HCT116 (cell line): ENCODE measurements at regions not wholly inside any gene's neighbourhood (a gene's known extent, or its start where the extent isn't known, plus 50 kb on each side); places are given as distances from the start of the nearest gene placed in this dataset.

ENCODE experiments used
- ATAC-seq: fragments of 200-7000 bp; cut with Tn5 transposase; 2 replicates; pipeline ENCODE4 v1.9.1; 2020; ENCODE audit warnings: mild to moderate bottlenecking, moderate library complexity
- BruUV-seq: library from RNA; stranded (reverse); fragments of 400-500 nt; replicated peaks from 2 replicates; lab custom pipeline; 2021; lab: Mats Ljungman, UMichigan
- CTCF ChIA-PET: fragments of 300-600 bp; sonication (Branson Sonifier 250); formaldehyde crosslinking; loops from one replicate; lab custom pipeline; 2021; ENCODE audit warnings: antibody characterized with exemption; lab: Charles Lee
- POLR2A ChIA-PET: fragments of 300-600, 350-600 bp; sonication (Branson Sonifier 250); formaldehyde crosslinking; loops from one replicate; lab custom pipeline; 2021; ENCODE audit warnings: antibody characterized with exemption; lab: Charles Lee
- RAD21 ChIA-PET, 2 experiments: fragments of 300-600 bp; sonication (Branson Sonifier 250); formaldehyde crosslinking; loops; one replicate each; lab custom pipeline; 2023; ENCODE audit warnings: low total read pairs in 2 of 2; ENCODE audit not compliant: uncharacterized antibody in 2 of 2, unreplicated experiment in 2 of 2, low non-redundant PET in 1 of 2; lab: Charles Lee
- DNase-seq: peaks from one replicate; pipeline ENCODE4 v3.0.0-alpha.2; 2010; ENCODE audit warnings: low read depth, low spot score
- H2AFZ ChIP-seq: fragments of 200-600 bp; shearing (Covaris generic), sonication (generic); 2 replicates; pipeline ENCODE4 v1.6.1; 2017; ENCODE audit warnings: low read depth, mixed run types, mixed read lengths, antibody characterized with exemption, low read length; ENCODE audit not compliant: poor library complexity, severe bottlenecking
- H3K27ac ChIP-seq: 2 replicates; pipeline ENCODE4 v1.5.1; 2012; ENCODE audit warnings: low read depth, low read length
- H3K27me3 ChIP-seq: fragments of 200-600 bp; sonication (generic); 2 replicates; pipeline ENCODE4 v1.6.1; 2016; ENCODE audit warnings: mixed run types, low read length, mixed read lengths; ENCODE audit not compliant: insufficient read depth
- H3K36me3 ChIP-seq, 2 experiments: fragments of 200-500 bp in 1 of 2; fragments of 200-600 bp in 1 of 2; sonication (Bioruptor generic) in 1 of 2; sonication (generic) in 1 of 2; 2 replicates each; pipeline versions ENCODE4 v1.5.1 to v1.6.1; 2014 to 2016; ENCODE audit warnings: low read length in 2 of 2, inconsistent platforms in 1 of 2, mixed read lengths in 1 of 2, mixed run types in 1 of 2; ENCODE audit not compliant: insufficient read depth in 2 of 2, control insufficient read depth in 1 of 2
- H3K4me1 ChIP-seq, 2 experiments: fragments of 200-600 bp in 1 of 2; sonication (generic) in 1 of 2; 2 replicates each; pipeline versions ENCODE4 v1.5.1 to v1.6.1; 2012 to 2017; ENCODE audit warnings: low read length in 2 of 2, inconsistent platforms in 1 of 2, mild to moderate bottlenecking in 1 of 2, mixed read lengths in 1 of 2, mixed run types in 1 of 2, moderate library complexity in 1 of 2; ENCODE audit not compliant: insufficient read depth in 2 of 2, control insufficient read depth in 1 of 2
- H3K4me2 ChIP-seq: fragments of 200-600 bp; sonication (generic); 2 replicates; pipeline ENCODE4 v1.6.1; 2017; ENCODE audit warnings: mixed run types, low read length, mixed read lengths
- H3K4me3 ChIP-seq, 2 experiments: fragments of 200-600 bp in 1 of 2; sonication (generic) in 1 of 2; replicated peaks in 1 of 2; 2 replicates each; pipeline ENCODE4 v1.5.1; 2011 to 2016; ENCODE audit warnings: low read length in 2 of 2, control low read depth in 1 of 2, low read depth in 1 of 2, mild to moderate bottlenecking in 1 of 2, mixed read lengths in 1 of 2, mixed run types in 1 of 2
- H3K79me2 ChIP-seq: fragments of 200-600 bp; sonication (generic); 2 replicates; pipeline ENCODE4 v1.6.1; 2017; ENCODE audit warnings: mild to moderate bottlenecking, mixed run types, low read length, moderate library complexity, mixed read lengths; ENCODE audit not compliant: insufficient read depth
- H3K9ac ChIP-seq: fragments of 200-600 bp; sonication (generic); 2 replicates; pipeline ENCODE4 v1.6.1; 2016; ENCODE audit warnings: low read length, mixed read lengths
- H3K9me2 ChIP-seq: fragments of 200-600 bp; sonication (generic), shearing (Covaris generic); 2 replicates; pipeline ENCODE4 v1.6.1; 2017; ENCODE audit warnings: mixed run types, mild to moderate bottlenecking, moderate library complexity; ENCODE audit not compliant: insufficient read depth
- H3K9me3 ChIP-seq, 2 experiments: fragments of 200-500 bp in 1 of 2; fragments of 200-600 bp in 1 of 2; sonication (Bioruptor generic) in 1 of 2; sonication (generic) in 1 of 2; 2 replicates each; pipeline ENCODE4 v1.6.1; 2014 to 2017; ENCODE audit warnings: low read length in 2 of 2, mixed read lengths in 2 of 2, inconsistent platforms in 1 of 2, low read depth in 1 of 2, mild to moderate bottlenecking in 1 of 2, mixed run types in 1 of 2, moderate library complexity in 1 of 2; ENCODE audit not compliant: control insufficient read depth in 1 of 2, insufficient read depth in 1 of 2
- H4K20me1 ChIP-seq: fragments of 200-600 bp; sonication (generic), shearing (Covaris generic); 2 replicates; pipeline ENCODE4 v1.6.1; 2017; ENCODE audit warnings: mixed run types, mild to moderate bottlenecking, moderate library complexity; ENCODE audit not compliant: insufficient read depth
- CBX3 ChIP-seq: IDR thresholded peaks from 2 replicates; pipeline ENCODE4 v1.6.1; 2012; ENCODE audit warnings: low read depth
- EGR1 ChIP-seq: IDR thresholded peaks from 2 replicates; pipeline ENCODE4 v1.6.1; 2012; ENCODE audit warnings: low read depth
- ELF1 ChIP-seq: IDR thresholded peaks from 2 replicates; pipeline ENCODE4 v1.6.1; 2012; ENCODE audit warnings: low read depth, borderline replicate concordance
- FOSL1 ChIP-seq: IDR thresholded peaks from 2 replicates; pipeline ENCODE4 v1.6.1; 2012; ENCODE audit warnings: low read depth
- JUND ChIP-seq: IDR thresholded peaks from 2 replicates; pipeline ENCODE4 v1.6.1; 2012
- POLR2A ChIP-seq: IDR thresholded peaks from 2 replicates; pipeline ENCODE4 v1.7.0; 2011; ENCODE audit warnings: borderline replicate concordance; ENCODE audit not compliant: insufficient read depth, insufficient read length; ENCODE audit errors: extremely low read depth
- POLR2AphosphoS5 ChIP-seq: IDR thresholded peaks from 2 replicates; pipeline ENCODE4 v1.6.1; 2011; ENCODE audit warnings: mild to moderate bottlenecking, low read depth, low read length, moderate library complexity
- RAD21 ChIP-seq: IDR thresholded peaks from 2 replicates; pipeline ENCODE4 v1.6.1; 2012; ENCODE audit warnings: low read depth, mild to moderate bottlenecking
- SIN3A ChIP-seq: IDR thresholded peaks from 2 replicates; pipeline ENCODE4 v1.6.1; 2012; ENCODE audit warnings: low read depth
- SP1 ChIP-seq: IDR thresholded peaks from 2 replicates; pipeline ENCODE4 v1.6.1; 2012; ENCODE audit warnings: low read depth
- intact Hi-C: fragments of 100-400 bp; cut with micrococcal nuclease; formaldehyde crosslinking; loops from 2 replicates; pipeline ENCODE4 v1.10.0; 2022
- TF ChIP-seq, protein P1 (sequence below): IDR thresholded peaks from 2 replicates; pipeline ENCODE4 v1.6.1; 2012; ENCODE audit warnings: low read depth

DNA sequence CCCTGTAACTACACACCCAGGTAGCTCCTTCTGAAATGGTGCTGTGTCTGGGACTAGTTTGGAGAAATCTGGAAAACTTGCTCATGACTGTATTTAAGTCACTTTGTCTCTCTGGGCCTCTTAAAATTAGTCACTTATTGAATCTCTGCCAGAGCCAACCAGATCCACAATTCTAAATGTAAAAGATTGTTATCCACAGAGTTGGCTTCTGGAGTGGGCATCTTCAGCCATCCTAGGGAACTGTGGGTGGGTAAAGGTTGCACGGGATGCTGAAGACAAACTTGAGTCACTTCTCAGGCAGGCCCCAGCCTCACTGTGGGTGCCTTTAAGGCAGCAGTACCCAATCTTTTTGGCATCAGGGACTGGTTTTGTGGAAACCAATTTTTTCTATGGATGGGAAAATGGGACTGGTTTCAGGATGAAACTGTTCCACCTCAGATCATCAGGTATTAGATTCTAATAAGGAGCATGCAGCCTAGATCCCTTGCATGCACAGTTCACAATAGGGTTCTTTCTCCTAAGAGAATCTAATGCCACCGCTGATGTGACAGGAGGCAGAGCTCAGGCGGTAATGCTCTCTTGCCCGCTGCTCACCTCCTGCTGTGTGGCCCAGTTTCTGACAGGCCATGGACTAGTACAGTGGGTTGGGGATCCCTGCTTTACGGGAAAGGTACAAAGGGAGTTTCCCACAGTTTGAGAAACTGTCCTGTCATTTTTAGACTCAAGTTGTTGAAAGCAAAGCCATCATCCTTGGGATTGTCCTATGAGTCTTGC, 98.3 kb upstream of the SPRED2 start:
- intact Hi-C loops, result no loop called here
- no peak overlapping the region for H3K4me3 ChIP-seq
- no peaks in the 10 kb centered on the region for H3K27me3 ChIP-seq
- no peaks in the 10 kb centered on the region for H4K20me1 ChIP-seq
- no TSS peak for BruUV-seq
- ATAC-seq (no peak), DNase-seq (no peak)
- H3K9me2 ChIP-seq, result no peaks in the 10 kb centered on the region
- ChIA-PET RAD21 (no interaction called here), CTCF (no interaction called here), POLR2A (no interaction called here)
- no peak overlapping the region for H3K4me2 ChIP-seq
- no peak overlapping the region for H3K27ac ChIP-seq
- no peaks in the 10 kb centered on the region for H3K9me3 ChIP-seq
- H2AFZ ChIP-seq, result no peak overlapping the region
- no peak overlapping the region for H3K9ac ChIP-seq
- H3K79me2 ChIP-seq, result no peaks in the 10 kb centered on the region
- peaks cover 10 to 20% of the 10 kb centered on the region in 2 experiments; a peak in 3 of 4 replicates for H3K4me1 ChIP-seq
- no peak for TF ChIP-seq JUND
- no peak for TF ChIP-seq SIN3A
- TF ChIP-seq POLR2AphosphoS5, result no peak
- no peak for TF ChIP-seq FOSL1
- TF ChIP-seq ELF1, result no peak
- no peak for TF ChIP-seq SP1
- TF ChIP-seq RAD21, result no peak
- TF ChIP-seq CBX3, result no peak
- TF ChIP-seq POLR2A, result no peak
- TF ChIP-seq, protein P1, sequence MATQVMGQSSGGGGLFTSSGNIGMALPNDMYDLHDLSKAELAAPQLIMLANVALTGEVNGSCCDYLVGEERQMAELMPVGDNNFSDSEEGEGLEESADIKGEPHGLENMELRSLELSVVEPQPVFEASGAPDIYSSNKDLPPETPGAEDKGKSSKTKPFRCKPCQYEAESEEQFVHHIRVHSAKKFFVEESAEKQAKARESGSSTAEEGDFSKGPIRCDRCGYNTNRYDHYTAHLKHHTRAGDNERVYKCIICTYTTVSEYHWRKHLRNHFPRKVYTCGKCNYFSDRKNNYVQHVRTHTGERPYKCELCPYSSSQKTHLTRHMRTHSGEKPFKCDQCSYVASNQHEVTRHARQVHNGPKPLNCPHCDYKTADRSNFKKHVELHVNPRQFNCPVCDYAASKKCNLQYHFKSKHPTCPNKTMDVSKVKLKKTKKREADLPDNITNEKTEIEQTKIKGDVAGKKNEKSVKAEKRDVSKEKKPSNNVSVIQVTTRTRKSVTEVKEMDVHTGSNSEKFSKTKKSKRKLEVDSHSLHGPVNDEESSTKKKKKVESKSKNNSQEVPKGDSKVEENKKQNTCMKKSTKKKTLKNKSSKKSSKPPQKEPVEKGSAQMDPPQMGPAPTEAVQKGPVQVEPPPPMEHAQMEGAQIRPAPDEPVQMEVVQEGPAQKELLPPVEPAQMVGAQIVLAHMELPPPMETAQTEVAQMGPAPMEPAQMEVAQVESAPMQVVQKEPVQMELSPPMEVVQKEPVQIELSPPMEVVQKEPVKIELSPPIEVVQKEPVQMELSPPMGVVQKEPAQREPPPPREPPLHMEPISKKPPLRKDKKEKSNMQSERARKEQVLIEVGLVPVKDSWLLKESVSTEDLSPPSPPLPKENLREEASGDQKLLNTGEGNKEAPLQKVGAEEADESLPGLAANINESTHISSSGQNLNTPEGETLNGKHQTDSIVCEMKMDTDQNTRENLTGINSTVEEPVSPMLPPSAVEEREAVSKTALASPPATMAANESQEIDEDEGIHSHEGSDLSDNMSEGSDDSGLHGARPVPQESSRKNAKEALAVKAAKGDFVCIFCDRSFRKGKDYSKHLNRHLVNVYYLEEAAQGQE, result no peak
- no peak for TF ChIP-seq EGR1
- H3K36me3 ChIP-seq, result no peaks in the 10 kb centered on the region
